SK-MEL-5 (cell line): ENCODE measurements at regions not wholly inside any gene's neighbourhood (a gene's known extent, or its start where the extent isn't known, plus 50 kb on each side); places are given as distances from the start of the nearest gene placed in this dataset.
"Not testable (repeated sequence)": the region's sequence is repeated elsewhere in the genome, so short reads cannot be mapped to it uniquely, and the experiment has no call there.

ENCODE experiments used
- DNase-seq: peaks from one replicate; pipeline ENCODE4 v3.0.0-alpha.2; 2016; ENCODE audit warnings: low read depth, low spot score
- in situ Hi-C: cut with HindIII; loops from 2 replicates; pipeline ENCODE4 v1.10.0; 2016; ENCODE audit warnings: low sequenced_read_pairs, high pct_unique_total_duplicates, low pct_unique_long_range_greater_than_20kb

DNA sequence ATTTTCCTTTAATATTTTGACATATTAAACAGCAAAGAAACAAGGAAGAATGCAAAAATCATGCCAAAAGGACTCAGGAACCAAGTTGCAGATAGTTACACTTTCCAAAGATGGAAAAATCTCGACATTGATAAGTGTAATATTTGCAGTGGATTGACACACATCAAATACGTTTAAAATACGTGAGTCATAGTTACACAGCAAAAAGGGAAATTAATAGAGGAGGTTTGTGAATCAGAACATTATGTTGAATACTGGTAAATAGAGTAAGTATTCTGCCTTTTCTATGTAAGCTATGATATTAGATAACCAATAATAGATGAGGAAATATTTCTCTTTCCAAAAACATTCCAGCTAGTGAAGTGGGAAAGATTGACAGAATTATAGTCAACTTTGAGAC lies 1761.3 kb upstream of the IGFBP7 start:
- in situ Hi-C loops, result no loop called here
- DNase-seq, result no peak

DNA sequence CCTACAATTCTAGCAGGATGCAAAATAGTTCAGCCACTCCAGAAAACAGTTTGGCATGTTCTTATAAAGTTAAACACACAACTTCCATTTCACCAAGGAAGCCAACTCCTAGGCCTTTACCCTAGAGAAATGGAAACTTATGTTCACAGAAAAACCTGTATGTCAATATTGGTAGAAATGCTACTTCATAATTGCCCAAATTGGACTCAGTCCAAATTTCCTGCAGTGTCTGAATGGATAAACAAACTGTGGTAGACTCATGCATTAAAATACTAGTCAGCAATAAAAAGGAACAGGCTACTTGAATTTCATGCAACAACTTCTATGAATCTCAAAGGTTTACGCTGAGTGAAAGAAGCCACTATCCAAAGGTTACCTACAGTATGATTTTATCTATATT lies 1738.8 kb upstream of the IGFBP7 start:
- no peak for DNase-seq
- in situ Hi-C loops, result no loop called here

DNA sequence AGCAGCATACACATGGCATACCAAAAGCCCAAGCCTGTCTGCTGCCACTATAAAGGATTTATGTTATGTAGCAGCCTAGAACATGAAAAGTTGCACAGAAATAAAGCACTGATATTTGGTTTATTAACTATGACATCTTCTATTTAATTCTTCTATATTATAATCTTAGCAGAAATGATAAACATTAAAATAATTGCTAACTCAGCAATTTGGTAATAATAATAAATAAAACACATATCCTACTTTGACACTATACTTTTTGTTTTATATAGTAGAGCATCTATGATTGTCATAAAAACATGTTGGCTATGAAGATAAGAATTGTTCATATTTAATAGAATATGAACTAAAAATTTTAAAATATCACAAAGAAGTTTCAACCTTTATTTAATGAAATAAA lies 1733.3 kb upstream of the IGFBP7 start:
- no peak for DNase-seq
- in situ Hi-C loops, result no loop called here

DNA sequence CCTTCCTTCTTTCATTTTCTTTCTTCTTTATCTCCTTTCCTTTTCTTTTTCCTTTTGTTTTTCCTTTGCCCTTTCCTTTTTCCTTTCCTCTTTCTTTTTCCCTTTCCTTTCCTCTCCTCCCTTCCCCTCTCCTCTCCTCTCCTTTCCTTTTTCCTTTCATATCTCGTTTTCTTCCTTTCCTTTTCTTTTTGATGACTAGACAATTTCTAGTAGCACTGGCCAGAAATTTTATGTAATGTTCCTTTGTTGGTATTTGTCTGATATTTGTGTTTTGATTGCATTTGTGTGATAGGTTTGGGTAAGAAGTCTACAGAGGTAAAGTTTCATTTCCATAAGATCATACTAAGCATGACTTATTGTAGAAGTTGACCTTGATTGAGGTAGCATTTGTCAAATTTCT lies 1722.9 kb upstream of the IGFBP7 start:
- in situ Hi-C loops, result no loop called here
- DNase-seq, result no peak

DNA sequence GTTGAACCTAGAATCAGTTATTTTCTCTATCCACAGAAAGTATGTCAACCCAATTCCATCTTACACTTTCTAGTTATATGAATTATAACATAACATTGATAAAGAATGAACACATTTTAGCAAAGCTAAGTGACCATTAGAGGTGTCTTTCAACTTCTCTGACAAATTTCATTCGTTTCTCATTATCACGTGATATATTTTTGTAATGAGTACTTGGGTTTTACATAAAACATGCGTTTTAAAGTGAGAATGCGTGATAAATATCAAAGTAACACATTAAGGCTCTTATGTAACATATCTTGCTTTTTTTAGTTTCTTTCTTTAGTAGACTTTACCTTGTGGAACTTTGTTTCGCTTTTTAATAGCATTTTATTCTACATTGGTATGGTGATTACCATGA lies 1715.1 kb upstream of the IGFBP7 start:
- in situ Hi-C loops, result no loop called here
- no peak for DNase-seq

DNA sequence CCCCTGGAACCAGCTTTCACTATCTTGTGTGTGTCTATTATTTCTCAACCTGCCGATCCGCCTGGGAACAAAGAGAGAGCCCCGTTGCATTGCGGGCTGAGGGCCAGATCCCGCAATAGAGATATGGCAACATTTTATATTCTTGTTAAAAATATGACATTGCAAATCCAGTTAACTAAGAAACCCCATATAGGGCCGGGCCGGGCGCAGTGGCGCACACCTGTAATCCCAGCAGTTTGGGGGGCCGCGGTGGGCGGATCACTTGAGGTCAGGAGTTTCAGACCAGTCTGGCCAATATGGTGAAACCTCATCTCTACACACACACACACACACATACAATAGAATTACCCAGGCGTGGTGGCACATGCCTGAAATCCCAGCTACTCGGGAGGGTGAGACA lies 1708.4 kb upstream of the IGFBP7 start:
- in situ Hi-C loops, DNase-seq: not testable (repeated sequence)

DNA sequence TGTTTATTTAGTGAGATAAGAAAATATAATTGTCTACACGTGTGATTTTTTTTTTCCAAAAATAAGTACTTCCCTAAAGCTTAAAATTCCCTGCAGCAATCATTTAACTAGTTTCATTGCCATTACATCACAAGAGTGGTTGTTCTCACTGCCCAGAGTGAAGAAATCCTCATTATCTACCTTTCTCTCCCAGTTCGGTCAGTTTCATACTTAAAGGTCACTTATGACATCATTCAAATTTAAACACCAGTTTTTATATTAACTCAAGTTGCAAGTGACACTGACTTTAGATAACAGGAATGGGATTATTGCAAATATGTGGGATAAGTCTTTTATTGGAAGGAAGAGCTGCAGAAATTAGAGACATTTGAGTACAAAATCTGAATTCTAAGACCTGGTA lies 1699.8 kb upstream of the IGFBP7 start:
- peak; percentile 41 for DNase-seq
- in situ Hi-C loops, result no loop called here

DNA sequence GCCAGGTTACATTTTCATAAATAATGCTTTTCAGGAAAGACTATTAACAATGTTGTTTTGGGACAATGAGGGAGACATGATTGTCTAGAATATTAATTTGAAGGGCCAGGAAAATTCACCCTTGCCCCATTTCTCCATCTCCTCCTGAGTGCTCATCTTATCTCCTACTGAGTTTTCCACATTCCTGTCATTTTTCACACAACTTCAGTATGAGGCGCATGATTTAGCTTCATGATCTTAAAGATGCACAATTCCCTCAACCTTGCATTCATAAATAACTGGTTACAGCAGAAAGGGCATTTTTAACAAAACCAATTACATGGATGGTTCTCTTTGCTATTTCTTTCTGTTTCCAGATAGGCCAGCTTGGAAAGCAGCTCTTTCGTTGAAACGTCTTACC lies 1699.2 kb upstream of the IGFBP7 start:
- no peak for DNase-seq

DNA sequence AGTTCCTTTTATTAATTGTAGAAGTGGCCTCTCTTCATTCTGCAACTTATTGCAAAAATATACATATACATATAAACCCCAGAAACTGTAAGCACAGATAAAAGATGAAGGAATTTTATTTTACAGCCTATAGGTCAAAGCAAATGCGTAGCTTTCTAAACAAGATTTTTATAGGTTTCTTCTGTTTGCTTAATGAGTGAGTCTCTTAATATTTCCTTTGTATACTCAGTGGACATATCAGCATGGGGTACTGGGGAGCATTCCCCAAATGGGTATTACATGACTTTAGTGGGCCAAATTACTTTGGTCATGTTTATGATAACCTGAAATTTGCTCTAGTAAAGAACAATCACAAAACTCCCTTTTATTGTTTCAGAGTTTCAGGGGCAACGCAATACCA lies 1698.6 kb upstream of the IGFBP7 start:
- no peak for DNase-seq
- in situ Hi-C loops, result no loop called here

More for the DNA sequence above, 1699.2 kb upstream of the IGFBP7 start:
- in situ Hi-C loops, result no loop called here

DNA sequence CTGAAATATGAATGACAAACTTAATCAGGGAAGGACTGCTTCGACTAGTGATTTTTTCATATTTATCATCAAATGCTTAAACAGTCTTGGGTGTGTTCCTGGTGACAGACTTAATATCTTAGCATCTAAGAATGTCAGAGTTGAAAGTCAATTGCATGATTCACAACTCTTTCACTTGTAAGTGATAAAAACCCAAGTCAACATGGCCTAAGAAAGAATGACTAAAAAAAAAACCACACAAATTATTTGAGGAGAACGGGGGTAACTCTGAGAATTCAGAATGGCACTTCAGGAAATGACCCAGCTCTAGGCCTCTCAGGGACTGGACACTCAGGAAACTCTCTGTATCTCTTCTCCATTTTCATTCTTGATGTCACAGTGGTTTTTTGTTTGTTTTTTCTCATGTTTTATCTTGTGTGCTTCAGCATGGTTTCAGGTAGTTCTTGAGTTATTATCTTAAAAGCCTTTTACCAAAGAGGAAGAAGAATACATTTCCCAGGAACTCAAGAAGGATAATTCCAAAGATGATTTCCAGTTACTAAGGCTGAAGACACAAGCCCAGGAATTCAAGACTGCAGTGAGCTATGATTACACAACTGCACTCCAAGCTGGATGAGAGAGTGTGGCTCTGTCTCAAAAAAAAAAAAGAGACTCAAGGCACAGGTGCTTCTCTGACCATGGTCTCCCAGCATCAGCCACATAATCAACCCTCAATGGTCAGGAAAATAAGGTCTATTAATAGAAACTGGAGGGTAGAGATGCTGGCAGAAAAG lies 1697.8 kb upstream of the IGFBP7 start:
- in situ Hi-C loops, result no loop called here
- no peak for DNase-seq

DNA sequence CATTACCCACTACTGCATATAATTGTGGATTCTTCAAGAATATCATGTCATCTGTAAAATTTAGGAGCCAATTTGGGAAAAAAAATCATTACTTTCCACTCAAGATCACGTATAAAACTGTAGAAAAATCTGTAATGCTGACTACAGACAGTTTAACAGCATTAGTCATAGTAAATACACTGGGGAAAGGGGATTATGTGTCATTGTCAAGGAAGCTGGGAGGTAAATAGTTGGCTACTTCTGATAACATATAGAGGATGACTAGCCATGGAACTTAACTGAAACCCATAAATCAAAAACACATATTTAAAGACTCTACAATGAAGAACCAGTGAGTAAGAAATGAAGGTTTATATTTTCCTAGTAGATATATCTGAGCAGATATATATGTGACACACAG lies 1666.4 kb upstream of the IGFBP7 start:
- no peak for DNase-seq
- in situ Hi-C loops, result no loop called here

DNA sequence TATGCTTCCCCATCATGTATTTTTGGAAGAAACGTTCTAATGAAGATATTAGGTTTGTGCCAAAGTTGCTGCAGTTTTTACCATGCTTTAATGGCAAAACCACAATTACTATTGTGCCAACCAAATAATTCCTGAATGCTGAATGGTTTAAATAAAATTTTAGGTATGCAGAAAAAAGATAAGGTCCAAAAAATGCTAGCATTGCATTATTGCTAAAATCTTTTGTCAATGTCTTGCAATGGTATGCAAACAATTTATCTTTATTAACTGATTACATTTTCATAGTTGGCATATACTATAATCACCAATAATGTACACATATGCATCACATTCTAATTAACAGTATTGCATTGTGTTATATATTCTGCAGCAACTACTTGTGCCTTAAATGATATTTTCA lies 1657.4 kb upstream of the IGFBP7 start:
- DNase-seq, result no peak
- in situ Hi-C loops, result no loop called here

DNA sequence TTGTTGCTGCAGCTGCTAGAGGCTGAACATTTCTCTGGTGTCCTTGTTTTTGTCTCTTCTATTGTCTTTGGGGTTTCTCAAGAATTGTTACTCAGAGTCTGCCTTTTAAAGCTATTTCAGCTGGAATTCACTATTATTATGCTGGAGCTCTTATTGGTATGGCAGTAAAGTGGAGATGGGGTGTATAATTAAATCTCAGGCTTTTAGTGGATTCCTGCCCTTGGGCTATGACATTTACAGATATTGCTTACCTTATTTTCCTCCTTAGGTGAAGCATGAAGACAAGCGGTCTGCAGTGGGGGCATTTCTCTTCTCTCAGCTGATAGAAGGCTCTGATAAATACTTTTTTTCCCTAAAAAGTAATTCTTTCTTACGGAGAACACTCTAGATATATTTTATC lies 1656.6 kb upstream of the IGFBP7 start:
- no peak for DNase-seq

DNA sequence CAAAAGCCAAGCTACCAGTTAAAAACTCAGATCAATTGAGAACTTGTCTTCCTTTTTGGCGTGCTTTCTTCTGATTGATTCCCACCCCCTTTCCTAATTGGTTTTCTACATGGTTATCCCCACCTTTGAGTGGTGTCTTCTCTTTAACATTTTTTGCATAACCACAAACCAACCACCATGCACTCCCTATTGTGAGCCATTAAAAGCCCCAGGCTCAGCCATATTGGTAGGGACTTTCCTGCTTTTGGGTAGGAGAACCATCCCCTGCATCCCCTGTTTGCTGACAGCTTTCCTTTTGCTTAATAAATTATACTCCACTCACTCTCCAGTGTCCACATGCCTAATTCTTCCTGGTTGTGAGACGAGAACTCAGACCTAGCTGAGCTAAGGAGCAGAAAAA lies 1651.4 kb upstream of the IGFBP7 start:
- DNase-seq, result no peak
- in situ Hi-C loops, result no loop called here

More for the DNA sequence above, 1656.6 kb upstream of the IGFBP7 start:
- in situ Hi-C loops, result no loop called here

DNA sequence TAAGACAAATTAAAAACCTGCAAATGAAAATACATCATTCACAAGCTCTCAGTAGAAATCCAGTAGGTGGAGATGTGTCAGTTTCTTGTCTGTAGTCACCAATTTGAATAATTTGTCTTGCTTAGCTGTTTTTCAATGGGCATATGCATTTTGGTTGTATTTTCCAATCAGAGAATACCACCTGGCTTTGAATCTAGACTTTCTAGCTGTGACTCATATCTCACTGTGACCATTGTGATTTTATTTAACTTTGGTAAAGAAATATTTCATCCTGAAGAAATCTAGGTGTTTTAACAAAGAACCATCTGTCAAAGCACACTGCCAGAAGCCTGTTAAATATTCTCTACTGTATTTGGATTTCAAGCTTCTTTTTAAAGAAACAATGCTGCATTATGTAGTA lies 1650.6 kb upstream of the IGFBP7 start:
- no peak for DNase-seq
- in situ Hi-C loops, result no loop called here

DNA sequence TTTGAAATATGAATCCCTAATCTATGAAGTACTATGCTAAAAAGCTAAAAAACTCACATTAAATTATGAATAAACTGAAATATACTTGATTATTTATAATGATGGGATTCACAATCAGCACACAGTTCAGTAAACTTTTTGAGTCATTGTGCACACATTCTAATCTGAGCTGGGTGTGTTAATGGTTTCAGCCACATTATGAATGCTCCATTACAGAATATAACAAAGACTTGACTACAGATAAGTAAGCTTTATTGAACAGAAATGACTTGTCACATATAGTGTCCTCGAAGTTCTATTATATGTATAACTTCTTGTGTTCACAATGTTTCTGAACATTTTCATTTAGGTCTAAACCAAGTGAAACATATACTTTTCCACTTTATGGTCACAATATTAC lies 1649.9 kb upstream of the IGFBP7 start:
- DNase-seq, result no peak

DNA sequence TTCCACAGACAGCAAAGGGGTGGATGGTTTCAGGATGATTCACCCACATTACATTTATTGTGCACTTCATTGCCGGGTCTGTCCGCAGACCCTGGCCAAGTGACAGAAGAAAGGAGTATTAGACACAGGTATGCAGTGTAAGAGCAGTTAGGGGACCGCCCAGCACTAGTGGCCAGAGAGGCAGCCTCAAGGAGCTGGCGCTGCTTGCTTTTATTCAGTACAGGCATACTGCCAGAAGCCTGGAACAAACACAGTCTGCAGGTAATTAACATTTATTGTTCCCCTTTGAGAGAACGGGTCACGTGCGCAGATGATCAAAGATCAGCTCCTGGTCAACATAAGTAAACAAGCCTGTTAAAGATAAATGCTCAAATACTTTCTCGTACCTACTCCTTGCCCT lies 1639.0 kb upstream of the IGFBP7 start:
- no peak for DNase-seq

More for the DNA sequence above, 1649.9 kb upstream of the IGFBP7 start:
- in situ Hi-C loops, result no loop called here

DNA sequence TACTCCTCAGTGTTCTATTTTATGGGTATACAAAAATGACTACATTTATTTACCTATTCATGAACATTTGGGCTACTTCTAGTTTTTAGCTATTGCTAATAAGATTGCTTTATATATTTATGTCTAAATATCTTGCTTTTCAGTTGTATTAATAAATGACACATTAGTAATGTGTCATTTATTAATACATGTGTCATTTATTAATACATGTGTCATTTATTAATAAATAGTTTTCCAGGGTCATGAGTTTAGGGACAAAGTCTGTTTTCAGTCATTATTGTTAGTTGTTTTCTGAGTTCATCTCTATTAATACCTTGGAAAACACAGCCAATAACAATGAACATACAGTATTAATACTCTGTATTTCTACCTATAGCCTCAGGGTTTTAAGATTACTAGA lies 1630.7 kb upstream of the IGFBP7 start:
- in situ Hi-C loops, result no loop called here
- DNase-seq, result no peak

More for the DNA sequence above, 1639.0 kb upstream of the IGFBP7 start:
- in situ Hi-C loops, result no loop called here

DNA sequence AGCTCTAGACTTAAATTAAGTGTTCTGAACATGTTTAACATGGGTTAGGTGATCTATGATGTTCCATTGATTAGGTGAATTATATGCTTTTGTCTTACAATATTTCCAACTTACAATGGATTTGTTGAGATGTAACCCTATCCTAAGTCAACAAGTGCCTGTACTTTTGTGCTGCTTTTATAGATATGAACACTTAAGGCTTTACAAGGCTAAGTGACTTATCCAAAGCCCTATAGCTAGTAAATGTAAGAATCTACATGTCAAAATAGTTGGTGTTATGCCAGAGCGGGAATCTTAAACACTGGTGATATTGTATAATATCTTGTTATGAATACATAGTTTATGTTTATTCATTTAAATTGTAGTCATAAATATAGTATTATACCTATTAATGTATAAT lies 1629.1 kb upstream of the IGFBP7 start:
- in situ Hi-C loops, result no loop called here
- no peak for DNase-seq

DNA sequence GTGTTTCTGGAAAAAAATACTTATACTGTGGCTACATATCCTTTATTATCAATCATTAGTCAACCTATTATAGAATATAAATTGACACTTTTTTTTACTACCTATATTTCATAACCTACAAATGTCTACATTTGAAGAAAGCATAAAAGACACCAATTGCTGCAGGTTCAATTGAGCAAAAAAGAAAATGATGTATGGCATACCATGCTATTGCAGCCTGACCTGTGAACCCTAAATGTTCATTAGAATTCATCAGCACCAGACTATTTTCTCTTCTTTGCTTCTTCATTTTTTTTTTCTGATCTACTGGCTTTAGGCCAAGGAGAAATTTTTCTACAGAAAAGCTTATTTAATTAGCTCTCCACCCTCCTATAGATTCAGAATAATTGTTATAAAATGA lies 1628.2 kb upstream of the IGFBP7 start:
- in situ Hi-C loops, result no loop called here
- no peak for DNase-seq
